Testis (tissue), 2 donors: ENCODE measurements at regions not wholly inside any gene's neighbourhood (a gene's known extent, or its start where the extent isn't known, plus 50 kb on each side); places are given as distances from the start of the nearest gene placed in this dataset.

Experiments
- POLR2A ChIP-seq: fragments of 450-650 bp; IDR thresholded peaks from one replicate; pipeline ENCODE4 v1.6.1; 2017; ENCODE audit warnings: antibody characterized with exemption, mild to moderate bottlenecking, moderate library complexity
- TF ChIP-seq, protein P1 (sequence below), 3 experiments: fragments of 450-650 bp in 2 of 3; fragments of 200-600 bp in 1 of 3; sonication (generic) in 1 of 3; IDR thresholded peaks; one replicate each; pipeline ENCODE4 v1.5.1; 2016 to 2019; ENCODE audit warnings: antibody characterized with exemption in 3 of 3, mild to moderate bottlenecking in 2 of 3, moderate library complexity in 1 of 3

DNA sequence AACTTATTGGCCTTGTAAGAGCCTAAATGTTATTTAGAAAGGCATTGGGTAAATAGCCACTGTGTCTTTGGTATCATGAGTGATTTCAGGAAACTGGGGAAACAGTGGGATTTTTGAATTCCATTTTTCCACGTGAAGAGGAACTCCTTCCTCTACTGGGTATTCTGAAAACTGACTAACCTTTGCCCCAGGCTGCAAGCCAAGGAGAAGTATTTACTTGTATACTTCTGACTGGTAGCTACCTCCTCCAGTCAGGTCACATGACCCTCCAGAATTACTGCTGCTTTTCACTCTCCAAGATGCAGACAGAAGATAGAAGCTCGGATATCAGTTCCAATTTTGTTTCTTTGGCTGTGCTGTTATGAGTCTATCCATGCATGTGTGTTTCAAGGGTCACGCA is 50.9 kb upstream of the MAP3K13 start:
- TF ChIP-seq, protein P1, sequence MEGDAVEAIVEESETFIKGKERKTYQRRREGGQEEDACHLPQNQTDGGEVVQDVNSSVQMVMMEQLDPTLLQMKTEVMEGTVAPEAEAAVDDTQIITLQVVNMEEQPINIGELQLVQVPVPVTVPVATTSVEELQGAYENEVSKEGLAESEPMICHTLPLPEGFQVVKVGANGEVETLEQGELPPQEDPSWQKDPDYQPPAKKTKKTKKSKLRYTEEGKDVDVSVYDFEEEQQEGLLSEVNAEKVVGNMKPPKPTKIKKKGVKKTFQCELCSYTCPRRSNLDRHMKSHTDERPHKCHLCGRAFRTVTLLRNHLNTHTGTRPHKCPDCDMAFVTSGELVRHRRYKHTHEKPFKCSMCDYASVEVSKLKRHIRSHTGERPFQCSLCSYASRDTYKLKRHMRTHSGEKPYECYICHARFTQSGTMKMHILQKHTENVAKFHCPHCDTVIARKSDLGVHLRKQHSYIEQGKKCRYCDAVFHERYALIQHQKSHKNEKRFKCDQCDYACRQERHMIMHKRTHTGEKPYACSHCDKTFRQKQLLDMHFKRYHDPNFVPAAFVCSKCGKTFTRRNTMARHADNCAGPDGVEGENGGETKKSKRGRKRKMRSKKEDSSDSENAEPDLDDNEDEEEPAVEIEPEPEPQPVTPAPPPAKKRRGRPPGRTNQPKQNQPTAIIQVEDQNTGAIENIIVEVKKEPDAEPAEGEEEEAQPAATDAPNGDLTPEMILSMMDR (IDR thresholded peaks at IDR 0.05), result no peak
- no peak for TF ChIP-seq POLR2A
